ENCODE measurements at regions not wholly inside any gene's neighbourhood (a gene's known extent, or its start where the extent isn't known, plus 50 kb on each side); places are given as distances from the start of the nearest gene placed in this dataset.

DNA sequence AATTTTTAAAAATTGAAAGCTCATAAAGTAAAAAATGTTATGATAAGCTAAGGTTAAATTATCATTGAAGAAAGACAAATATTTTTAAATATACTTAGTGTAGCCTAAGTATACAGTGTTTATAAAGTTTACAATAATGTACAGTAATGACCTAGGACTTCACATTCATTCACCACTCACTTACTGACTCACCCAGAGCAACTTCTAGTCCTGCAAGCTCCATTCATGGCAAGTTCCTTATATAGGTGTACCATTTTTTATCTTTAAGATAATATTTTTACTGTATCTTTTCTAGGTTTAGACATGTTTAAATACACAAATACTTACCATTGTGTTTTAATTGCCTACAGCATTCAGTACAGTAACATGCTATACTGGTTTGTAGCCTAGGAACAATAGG, 112.3 kb upstream of the RADX start:
- H3K36me3 ChIP-seq = no peaks in the 10 kb centered on the region
- no peaks in the 10 kb centered on the region for H3K9me3 ChIP-seq (replicated peaks)
- no peak for DNase-seq
- H3K4me3 ChIP-seq = no peak overlapping the region
- TF ChIP-seq, protein P1, sequence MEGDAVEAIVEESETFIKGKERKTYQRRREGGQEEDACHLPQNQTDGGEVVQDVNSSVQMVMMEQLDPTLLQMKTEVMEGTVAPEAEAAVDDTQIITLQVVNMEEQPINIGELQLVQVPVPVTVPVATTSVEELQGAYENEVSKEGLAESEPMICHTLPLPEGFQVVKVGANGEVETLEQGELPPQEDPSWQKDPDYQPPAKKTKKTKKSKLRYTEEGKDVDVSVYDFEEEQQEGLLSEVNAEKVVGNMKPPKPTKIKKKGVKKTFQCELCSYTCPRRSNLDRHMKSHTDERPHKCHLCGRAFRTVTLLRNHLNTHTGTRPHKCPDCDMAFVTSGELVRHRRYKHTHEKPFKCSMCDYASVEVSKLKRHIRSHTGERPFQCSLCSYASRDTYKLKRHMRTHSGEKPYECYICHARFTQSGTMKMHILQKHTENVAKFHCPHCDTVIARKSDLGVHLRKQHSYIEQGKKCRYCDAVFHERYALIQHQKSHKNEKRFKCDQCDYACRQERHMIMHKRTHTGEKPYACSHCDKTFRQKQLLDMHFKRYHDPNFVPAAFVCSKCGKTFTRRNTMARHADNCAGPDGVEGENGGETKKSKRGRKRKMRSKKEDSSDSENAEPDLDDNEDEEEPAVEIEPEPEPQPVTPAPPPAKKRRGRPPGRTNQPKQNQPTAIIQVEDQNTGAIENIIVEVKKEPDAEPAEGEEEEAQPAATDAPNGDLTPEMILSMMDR (IDR thresholded peaks at IDR 0.05; ENCODE audit: borderline replicate concordance) = no peak
- H3K27ac ChIP-seq (replicated peaks) = no peak overlapping the region
- H3K4me1 ChIP-seq = no peaks in the 10 kb centered on the region
- intact Hi-C loops (cut with micrococcal nuclease) = no loop called here
- no peaks in the 10 kb centered on the region for H3K27me3 ChIP-seq (ENCODE audit: low read depth)

DNA sequence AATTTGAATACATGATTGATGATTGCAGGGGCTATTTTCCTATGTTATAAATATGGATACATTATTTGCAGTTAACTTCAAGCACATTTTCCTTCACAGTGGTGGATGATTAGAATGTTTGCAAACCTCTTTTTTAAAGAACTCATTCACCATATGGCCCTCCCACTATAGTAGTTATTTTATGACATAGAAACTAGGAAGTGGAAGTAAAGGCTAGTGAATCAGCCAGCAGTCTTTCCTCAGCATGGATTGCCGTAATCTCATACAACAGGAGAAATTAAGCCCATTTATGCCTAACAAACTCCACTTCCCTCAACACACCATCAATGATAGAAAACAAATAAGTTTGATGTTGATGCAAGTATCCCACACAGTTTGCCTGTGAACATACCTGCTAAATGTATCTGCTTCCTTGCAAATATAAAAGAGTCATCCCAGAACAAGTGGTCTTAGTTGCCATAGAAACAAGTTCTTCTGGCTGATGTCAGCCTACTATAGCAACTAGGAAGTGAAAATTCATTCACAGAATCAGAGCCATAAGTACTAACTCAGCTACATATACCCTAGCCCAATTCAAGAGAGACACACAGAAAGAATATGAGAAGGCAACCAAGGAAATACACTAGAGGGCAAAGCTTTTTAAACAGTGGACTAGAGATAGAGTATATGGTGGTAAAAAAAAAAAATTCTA, 100.9 kb upstream of the RADX start:
- Histone ChIP-seq H3K27ac (replicated peaks) (no peak overlapping the region), H3K27me3 (ENCODE audit: low read depth) (no peaks in the 10 kb centered on the region), H3K4me3 (no peak overlapping the region), H3K9me3 (replicated peaks) (no peaks in the 10 kb centered on the region), H3K4me1 (no peaks in the 10 kb centered on the region), H3K36me3 (no peaks in the 10 kb centered on the region)
- intact Hi-C loops (cut with micrococcal nuclease) = no loop called here
- TF ChIP-seq, protein P1 (IDR thresholded peaks at IDR 0.05; ENCODE audit: borderline replicate concordance) = no peak
- DNase-seq = no peak

Measured in left ventricle myocardium inferior (tissue), 1 donor.